HepG2 (cell line): ENCODE measurements at regions not wholly inside any gene's neighbourhood (a gene's known extent, or its start where the extent isn't known, plus 50 kb on each side); places are given as distances from the start of the nearest gene placed in this dataset.
A peak's percentile ranks its signal among the peaks of the same experiment; 100 is the strongest.

ENCODE experiments used
- ATAC-seq: fragments of 200-7000 bp; cut with Tn5 transposase; 3 replicates; pipeline ENCODE4 v1.9.1; 2020; ENCODE audit warnings: mild to moderate bottlenecking, moderate library complexity
- BruUV-seq: library from RNA; stranded (reverse); fragments of 400-500 nt; replicated peaks from 2 replicates; lab custom pipeline; 2021; lab: Mats Ljungman, UMichigan
- CTCF ChIA-PET: fragments of 300-600 bp; formaldehyde crosslinking; extraction: SDS; loops from one replicate; lab custom pipeline; 2021; ENCODE audit warnings: low total read pairs, inconsistent platforms, low intra/inter-chr PET ratio; lab: Yijun Ruan, JAX
- POLR2A ChIA-PET: fragments of 350-600 bp; sonication (Branson Sonifier 250); formaldehyde crosslinking; loops from one replicate; lab custom pipeline; 2020; ENCODE audit warnings: antibody characterized with exemption, inconsistent platforms; lab: Yijun Ruan, JAX
- DNase-seq: peaks from one replicate; pipeline ENCODE4 v3.0.0-alpha.2; 2015; ENCODE audit warnings: low spot score
- FAIRE-seq: peaks from 3 replicates; lab custom pipeline; 2011; peaks lifted over from hg19 to GRCh38; lab: Jason Lieb, UNC
- H2AFZ ChIP-seq: one replicate; pipeline ENCODE4 v1.6.1; 2011; ENCODE audit warnings: low read length, inconsistent platforms
- H3K27ac ChIP-seq: fragments of 300-600 bp; 3 replicates; pipeline ENCODE4 v1.8.0; 2011; ENCODE audit warnings: mixed run types, mild to moderate bottlenecking, mixed read lengths, low read length, inconsistent platforms; ENCODE audit not compliant: insufficient read depth; ENCODE audit errors: extremely low read length
- H3K27me3 ChIP-seq, 2 experiments: fragments of 200-600 bp in 1 of 2; 2 replicates in 1 of 2; 3 replicates in 1 of 2; pipeline versions ENCODE4 v1.6.0 to v1.8.0; 2011; ENCODE audit warnings: low read length in 2 of 2, mild to moderate bottlenecking in 2 of 2, moderate library complexity in 2 of 2, inconsistent platforms in 1 of 2; ENCODE audit not compliant: insufficient read depth in 2 of 2, control insufficient read depth in 1 of 2
- H3K36me3 ChIP-seq, 2 experiments: fragments of 200-600 bp in 1 of 2; replicated peaks in 1 of 2; 2 replicates in 1 of 2; 3 replicates in 1 of 2; pipeline versions ENCODE4 v1.5.1 to v1.8.0; 2011; ENCODE audit warnings: low read length in 2 of 2, inconsistent platforms in 1 of 2; ENCODE audit not compliant: insufficient read depth in 2 of 2, control insufficient read depth in 1 of 2
- H3K4me1 ChIP-seq: 2 replicates; pipeline ENCODE4 v1.5.1; 2012; ENCODE audit warnings: low read length, inconsistent platforms; ENCODE audit not compliant: insufficient read depth
- H3K4me2 ChIP-seq: 2 replicates; pipeline ENCODE4 v1.6.0; 2011; ENCODE audit warnings: low read depth, low read length, inconsistent platforms
- H3K4me3 ChIP-seq, 3 experiments: fragments of 200-600 bp in 1 of 3; sonication (generic), shearing (Covaris generic) in 1 of 3; replicated peaks in 1 of 3; 2 replicates each; pipeline ENCODE4 v1.5.1; 2011 to 2016; ENCODE audit warnings: low read length in 3 of 3, inconsistent platforms in 2 of 3, low read depth in 2 of 3, mild to moderate bottlenecking in 2 of 3, control low read depth in 1 of 3, mixed read lengths in 1 of 3; ENCODE audit not compliant: insufficient read depth in 1 of 3
- H3K79me2 ChIP-seq: one replicate; pipeline ENCODE4 v1.6.1; 2011; ENCODE audit warnings: low read length, inconsistent platforms; ENCODE audit not compliant: insufficient read depth
- H3K9ac ChIP-seq: 2 replicates; pipeline ENCODE4 v1.6.0; 2011; ENCODE audit warnings: mild to moderate bottlenecking, low read depth, low read length, inconsistent platforms; ENCODE audit not compliant: insufficient read depth
- H3K9me3 ChIP-seq: 2 replicates; pipeline ENCODE4 v1.5.1; 2012; ENCODE audit warnings: mild to moderate bottlenecking, low read length
- H4K20me1 ChIP-seq: 2 replicates; pipeline ENCODE4 v1.6.0; 2011; ENCODE audit warnings: inconsistent platforms, mild to moderate bottlenecking, low read length, moderate library complexity; ENCODE audit not compliant: insufficient read depth
- ATF4 ChIP-seq, 2 experiments: fragments of 450-650 bp in 1 of 2; sonication (generic) in 1 of 2; formaldehyde crosslinking; IDR thresholded peaks; 2 replicates each; pipeline versions ENCODE4 v1.5.0 to v1.8.0; 2020 to 2022; ENCODE audit warnings: mild to moderate bottlenecking in 1 of 2, missing genetic modification reagents in 1 of 2
- KDM1A ChIP-seq: IDR thresholded peaks from 2 replicates; pipeline ENCODE4 v1.6.1; 2016; ENCODE audit warnings: missing compliant biosample characterization
- KLF9 ChIP-seq: IDR thresholded peaks from 2 replicates; pipeline ENCODE4 v1.6.1; 2016; ENCODE audit warnings: low read depth
- NFATC3 ChIP-seq: sonication (generic); formaldehyde crosslinking; IDR thresholded peaks from 2 replicates; pipeline ENCODE4 v1.5.1; 2020; ENCODE audit warnings: mild to moderate bottlenecking, missing genetic modification reagents
- NFE2 ChIP-seq: sonication (generic); formaldehyde crosslinking; IDR thresholded peaks from 2 replicates; pipeline ENCODE4 v1.4.0; 2020; ENCODE audit warnings: missing genetic modification reagents
- NFYC ChIP-seq: IDR thresholded peaks from 2 replicates; pipeline ENCODE4 v1.6.1; 2016; ENCODE audit warnings: missing genetic modification reagents, missing compliant biosample characterization
- POGZ ChIP-seq: sonication (generic); formaldehyde crosslinking; IDR thresholded peaks from 2 replicates; pipeline ENCODE4 v1.4.0; 2020; ENCODE audit warnings: mild to moderate bottlenecking, missing genetic modification reagents
- RARA ChIP-seq: IDR thresholded peaks from 2 replicates; pipeline ENCODE4 v1.6.1; 2016; ENCODE audit warnings: missing genetic modification reagents, missing compliant biosample characterization
- RBM22 ChIP-seq: fragments of 200-400 bp; formaldehyde crosslinking; optimal IDR thresholded peaks from 2 replicates; pipeline ENCODE3; 2017; ENCODE audit warnings: mild to moderate bottlenecking, low read length, moderate library complexity
- SKI ChIP-seq: fragments of 450-650 bp; IDR thresholded peaks from one replicate; pipeline ENCODE4 v1.6.1; 2018; ENCODE audit warnings: mild to moderate bottlenecking; ENCODE audit not compliant: partially characterized antibody
- U2AF2 ChIP-seq: fragments of 200-400 bp; formaldehyde crosslinking; IDR thresholded peaks from 2 replicates; pipeline ENCODE4 v1.6.1; 2017; ENCODE audit warnings: low read depth, mild to moderate bottlenecking, low read length
- YEATS4 ChIP-seq: sonication (generic); formaldehyde crosslinking; IDR thresholded peaks from 2 replicates; pipeline ENCODE4 v1.4.0; 2020; ENCODE audit warnings: missing genetic modification reagents, borderline replicate concordance
- ZEB1 ChIP-seq: IDR thresholded peaks from 2 replicates; pipeline ENCODE4 v1.6.1; 2012; ENCODE audit warnings: mild to moderate bottlenecking, low read depth, inconsistent platforms; ENCODE audit not compliant: insufficient replicate concordance
- ZMYM2 ChIP-seq: sonication (generic); formaldehyde crosslinking; IDR thresholded peaks from 2 replicates; pipeline ENCODE4 v1.8.0; 2022; ENCODE audit warnings: mild to moderate bottlenecking, missing genetic modification reagents
- ZNF629 ChIP-seq: sonication (generic); formaldehyde crosslinking; conservative IDR thresholded peaks from 2 replicates; pipeline ENCODE4 v1.5.0; 2020; ENCODE audit warnings: missing genetic modification reagents
- WGBS: methylation state at CpG from one replicate; pipeline ENCODE4 v1.1.6; 2017; ENCODE audit warnings: low lambda C conversion rate; 5-methylcytosine and 5-hydroxymethylcytosine counted together
- in situ Hi-C: cut with HindIII; loops from 2 replicates; pipeline ENCODE4 v1.10.0; 2017; ENCODE audit warnings: low pct_unique_long_range_greater_than_20kb; ENCODE audit not compliant: extremely low pct_ligation_motif_present
- intact Hi-C: fragments of 100-400 bp; cut with micrococcal nuclease; formaldehyde crosslinking; loops from one replicate; pipeline ENCODE4 v1.10.0; 2022; ENCODE audit not compliant: unreplicated experiment
- TF ChIP-seq, protein P1 (sequence below): sonication (generic); formaldehyde crosslinking; IDR thresholded peaks from 2 replicates; pipeline ENCODE4 v1.4.0; 2020; ENCODE audit warnings: missing genetic modification reagents
- TF ChIP-seq, protein P2 (sequence below): sonication (generic); formaldehyde crosslinking; IDR thresholded peaks from 2 replicates; pipeline ENCODE4 v1.5.0; 2020; ENCODE audit warnings: mild to moderate bottlenecking, missing genetic modification reagents, borderline replicate concordance

GRCh38 chr2:43088143-43089073 lies 138.0 kb downstream of the ZFP36L2 start (continued):
- TF ChIP-seq, protein P1, sequence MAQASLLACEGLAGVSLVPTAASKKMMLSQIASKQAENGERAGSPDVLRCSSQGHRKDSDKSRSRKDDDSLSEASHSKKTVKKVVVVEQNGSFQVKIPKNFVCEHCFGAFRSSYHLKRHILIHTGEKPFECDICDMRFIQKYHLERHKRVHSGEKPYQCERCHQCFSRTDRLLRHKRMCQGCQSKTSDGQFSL, result no peak
- TF ChIP-seq NFATC3 (CRISPR knock-in tag) (no peak), KLF9 (CRISPR knock-in tag) (no peak), NFE2 (CRISPR knock-in tag) (no peak)
- TF ChIP-seq, protein P2, sequence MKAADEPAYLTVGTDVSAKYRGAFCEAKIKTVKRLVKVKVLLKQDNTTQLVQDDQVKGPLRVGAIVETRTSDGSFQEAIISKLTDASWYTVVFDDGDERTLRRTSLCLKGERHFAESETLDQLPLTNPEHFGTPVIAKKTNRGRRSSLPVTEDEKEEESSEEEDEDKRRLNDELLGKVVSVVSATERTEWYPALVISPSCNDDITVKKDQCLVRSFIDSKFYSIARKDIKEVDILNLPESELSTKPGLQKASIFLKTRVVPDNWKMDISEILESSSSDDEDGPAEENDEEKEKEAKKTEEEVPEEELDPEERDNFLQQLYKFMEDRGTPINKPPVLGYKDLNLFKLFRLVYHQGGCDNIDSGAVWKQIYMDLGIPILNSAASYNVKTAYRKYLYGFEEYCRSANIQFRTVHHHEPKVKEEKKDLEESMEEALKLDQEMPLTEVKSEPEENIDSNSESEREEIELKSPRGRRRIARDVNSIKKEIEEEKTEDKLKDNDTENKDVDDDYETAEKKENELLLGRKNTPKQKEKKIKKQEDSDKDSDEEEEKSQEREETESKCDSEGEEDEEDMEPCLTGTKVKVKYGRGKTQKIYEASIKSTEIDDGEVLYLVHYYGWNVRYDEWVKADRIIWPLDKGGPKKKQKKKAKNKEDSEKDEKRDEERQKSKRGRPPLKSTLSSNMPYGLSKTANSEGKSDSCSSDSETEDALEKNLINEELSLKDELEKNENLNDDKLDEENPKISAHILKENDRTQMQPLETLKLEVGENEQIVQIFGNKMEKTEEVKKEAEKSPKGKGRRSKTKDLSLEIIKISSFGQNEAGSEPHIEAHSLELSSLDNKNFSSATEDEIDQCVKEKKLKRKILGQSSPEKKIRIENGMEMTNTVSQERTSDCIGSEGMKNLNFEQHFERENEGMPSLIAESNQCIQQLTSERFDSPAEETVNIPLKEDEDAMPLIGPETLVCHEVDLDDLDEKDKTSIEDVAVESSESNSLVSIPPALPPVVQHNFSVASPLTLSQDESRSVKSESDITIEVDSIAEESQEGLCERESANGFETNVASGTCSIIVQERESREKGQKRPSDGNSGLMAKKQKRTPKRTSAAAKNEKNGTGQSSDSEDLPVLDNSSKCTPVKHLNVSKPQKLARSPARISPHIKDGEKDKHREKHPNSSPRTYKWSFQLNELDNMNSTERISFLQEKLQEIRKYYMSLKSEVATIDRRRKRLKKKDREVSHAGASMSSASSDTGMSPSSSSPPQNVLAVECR (CRISPR knock-in tag), result no peak

DNA sequence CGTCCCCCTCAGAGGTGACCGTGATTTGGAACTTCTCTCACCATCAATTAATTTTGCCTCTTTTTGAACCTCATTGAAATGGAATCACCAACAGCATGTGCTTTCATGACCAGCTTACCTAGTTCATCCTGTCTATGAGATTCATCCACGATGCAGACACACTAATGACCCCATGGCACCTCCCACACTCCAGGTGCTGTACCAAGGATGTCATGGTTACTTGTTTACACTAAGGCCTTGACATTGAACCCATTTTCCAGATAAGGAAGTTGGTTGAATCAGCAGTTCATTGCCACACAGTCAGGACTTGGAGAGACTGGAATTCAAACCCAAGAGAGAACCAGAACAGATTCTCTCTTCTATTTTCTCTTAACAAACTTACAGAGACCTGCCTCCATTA lies 139.0 kb downstream of the ZFP36L2 start:
- H2AFZ ChIP-seq, result no peak overlapping the region
- H3K27me3 ChIP-seq, result no peaks in the 10 kb centered on the region
- H3K27ac ChIP-seq, result no peak overlapping the region
- WGBS, result 93% methylated on average over 3 of the region's 3 CpGs
- H3K4me3 ChIP-seq, result no peak overlapping the region
- DNase-seq (no peak), FAIRE-seq (no peak), ATAC-seq (no peak)
- no peak overlapping the region for H3K4me2 ChIP-seq
- no peaks in the 10 kb centered on the region for H3K79me2 ChIP-seq
- H3K9ac ChIP-seq, result no peak overlapping the region
- intact Hi-C loops, result loop anchor here (5.0 kb wide), 1 partner anchor 110 kb away; no protein-coding TSS in a partner anchor
- no TSS peak for BruUV-seq
- H3K9me3 ChIP-seq, result peaks cover 8% of the 10 kb centered on the region
- H3K36me3 ChIP-seq, result no peaks in the 10 kb centered on the region
- ChIA-PET POLR2A (no interaction called here), CTCF (no interaction called here)
- H4K20me1 ChIP-seq, result no peaks in the 10 kb centered on the region
- peaks cover 74% of the 10 kb centered on the region for H3K4me1 ChIP-seq
- in situ Hi-C loops, result no loop called here
- TF ChIP-seq POGZ (CRISPR knock-in tag) (no peak), SKI (no peak), ATF4 (CRISPR knock-in tag; IDR thresholded peaks at IDR 0.05) (no peak), ZMYM2 (CRISPR knock-in tag) (no peak), ZEB1 (no peak), YEATS4 (CRISPR knock-in tag) (no peak), KDM1A (CRISPR knock-in tag) (0 out of 2 replicates have a peak, but pooled peaks have one; percentile 26), U2AF2 (no peak), RARA (CRISPR knock-in tag) (0 out of 2 replicates have a peak, but pooled peaks have one; percentile 20), ZNF629 (CRISPR knock-in tag) (peak; percentile 94), NFYC (CRISPR knock-in tag) (no peak), RBM22 (no peak)
